IMR-90 (cell line): ENCODE measurements at regions not wholly inside any gene's neighbourhood (a gene's known extent, or its start where the extent isn't known, plus 50 kb on each side); places are given as distances from the start of the nearest gene placed in this dataset.

Source experiments
- CEBPB ChIP-seq: IDR thresholded peaks from 2 replicates; pipeline ENCODE4 v1.6.1; 2012; ENCODE audit warnings: low read depth, low read length, improper control_type of control experiment
- CTCF ChIP-seq: conservative IDR thresholded peaks from 2 replicates; pipeline ENCODE4 v1.5.1; 2012; ENCODE audit warnings: mild to moderate bottlenecking, low read depth, low read length, improper control_type of control experiment
- MXI1 ChIP-seq: IDR thresholded peaks from 2 replicates; pipeline ENCODE4 v1.6.1; 2012; ENCODE audit warnings: low read depth, mild to moderate bottlenecking, low read length, moderate library complexity, borderline replicate concordance
- RCOR1 ChIP-seq: IDR thresholded peaks from 2 replicates; pipeline ENCODE4 v1.6.1; 2012; ENCODE audit warnings: mild to moderate bottlenecking, low read length, improper control_type of control experiment; ENCODE audit not compliant: insufficient replicate concordance
- RFX5 ChIP-seq: IDR thresholded peaks from 2 replicates; pipeline ENCODE4 v1.8.0; 2012; ENCODE audit warnings: low read depth, mild to moderate bottlenecking, low read length, moderate library complexity
- USF2 ChIP-seq: fragments of 150-350 bp; IDR thresholded peaks from 2 replicates; pipeline ENCODE4 v1.6.1; 2017; ENCODE audit warnings: mild to moderate bottlenecking, antibody characterized with exemption, low read length, low read depth

- TF ChIP-seq CTCF: no peak
- no peak for TF ChIP-seq CEBPB
- TF ChIP-seq RCOR1: no peak
- TF ChIP-seq MXI1: no peak
- TF ChIP-seq RFX5: no peak
- no peak for TF ChIP-seq USF2
Measured at GRCh38 chr6:102944475-102944874, 1551.0 kb downstream of the GRIK2 start.
